HepG2 (cell line): ENCODE measurements at regions not wholly inside any gene's neighbourhood (a gene's known extent, or its start where the extent isn't known, plus 50 kb on each side); places are given as distances from the start of the nearest gene placed in this dataset.

Source experiments
- ATAC-seq: fragments of 200-7000 bp; cut with Tn5 transposase; 3 replicates; pipeline ENCODE4 v1.9.1; 2020; ENCODE audit warnings: mild to moderate bottlenecking, moderate library complexity
- BruUV-seq: library from RNA; stranded (reverse); fragments of 400-500 nt; replicated peaks from 2 replicates; lab custom pipeline; 2021; lab: Mats Ljungman, UMichigan
- CTCF ChIA-PET: fragments of 300-600 bp; formaldehyde crosslinking; extraction: SDS; loops from one replicate; lab custom pipeline; 2021; ENCODE audit warnings: low total read pairs, inconsistent platforms, low intra/inter-chr PET ratio; lab: Yijun Ruan, JAX
- POLR2A ChIA-PET: fragments of 350-600 bp; sonication (Branson Sonifier 250); formaldehyde crosslinking; loops from one replicate; lab custom pipeline; 2020; ENCODE audit warnings: antibody characterized with exemption, inconsistent platforms; lab: Yijun Ruan, JAX
- DNase-seq: peaks from one replicate; pipeline ENCODE4 v3.0.0-alpha.2; 2015; ENCODE audit warnings: low spot score
- FAIRE-seq: peaks from 3 replicates; lab custom pipeline; 2011; peaks lifted over from hg19 to GRCh38; lab: Jason Lieb, UNC
- H2AFZ ChIP-seq: one replicate; pipeline ENCODE4 v1.6.1; 2011; ENCODE audit warnings: low read length, inconsistent platforms
- H3K27ac ChIP-seq: fragments of 300-600 bp; 3 replicates; pipeline ENCODE4 v1.8.0; 2011; ENCODE audit warnings: mixed run types, mild to moderate bottlenecking, mixed read lengths, low read length, inconsistent platforms; ENCODE audit not compliant: insufficient read depth; ENCODE audit errors: extremely low read length
- H3K27me3 ChIP-seq, 2 experiments: fragments of 200-600 bp in 1 of 2; 2 replicates in 1 of 2; 3 replicates in 1 of 2; pipeline versions ENCODE4 v1.6.0 to v1.8.0; 2011; ENCODE audit warnings: low read length in 2 of 2, mild to moderate bottlenecking in 2 of 2, moderate library complexity in 2 of 2, inconsistent platforms in 1 of 2; ENCODE audit not compliant: insufficient read depth in 2 of 2, control insufficient read depth in 1 of 2
- H3K36me3 ChIP-seq, 2 experiments: fragments of 200-600 bp in 1 of 2; replicated peaks in 1 of 2; 2 replicates in 1 of 2; 3 replicates in 1 of 2; pipeline versions ENCODE4 v1.5.1 to v1.8.0; 2011; ENCODE audit warnings: low read length in 2 of 2, inconsistent platforms in 1 of 2; ENCODE audit not compliant: insufficient read depth in 2 of 2, control insufficient read depth in 1 of 2
- H3K4me1 ChIP-seq: 2 replicates; pipeline ENCODE4 v1.5.1; 2012; ENCODE audit warnings: low read length, inconsistent platforms; ENCODE audit not compliant: insufficient read depth
- H3K4me2 ChIP-seq: 2 replicates; pipeline ENCODE4 v1.6.0; 2011; ENCODE audit warnings: low read depth, low read length, inconsistent platforms
- H3K4me3 ChIP-seq, 3 experiments: fragments of 200-600 bp in 1 of 3; sonication (generic), shearing (Covaris generic) in 1 of 3; replicated peaks in 1 of 3; 2 replicates each; pipeline ENCODE4 v1.5.1; 2011 to 2016; ENCODE audit warnings: low read length in 3 of 3, inconsistent platforms in 2 of 3, low read depth in 2 of 3, mild to moderate bottlenecking in 2 of 3, control low read depth in 1 of 3, mixed read lengths in 1 of 3; ENCODE audit not compliant: insufficient read depth in 1 of 3
- H3K79me2 ChIP-seq: one replicate; pipeline ENCODE4 v1.6.1; 2011; ENCODE audit warnings: low read length, inconsistent platforms; ENCODE audit not compliant: insufficient read depth
- H3K9ac ChIP-seq: 2 replicates; pipeline ENCODE4 v1.6.0; 2011; ENCODE audit warnings: mild to moderate bottlenecking, low read depth, low read length, inconsistent platforms; ENCODE audit not compliant: insufficient read depth
- H3K9me3 ChIP-seq: 2 replicates; pipeline ENCODE4 v1.5.1; 2012; ENCODE audit warnings: mild to moderate bottlenecking, low read length
- H4K20me1 ChIP-seq: 2 replicates; pipeline ENCODE4 v1.6.0; 2011; ENCODE audit warnings: inconsistent platforms, mild to moderate bottlenecking, low read length, moderate library complexity; ENCODE audit not compliant: insufficient read depth
- EHMT2 ChIP-seq: fragments of 200-600 bp; sonication (generic); IDR thresholded peaks from 2 replicates; pipeline ENCODE4 v1.7.0; 2017; ENCODE audit warnings: antibody characterized with exemption, low read depth, low read length, borderline replicate concordance
- ELF1 ChIP-seq: sonication (generic); formaldehyde crosslinking; IDR thresholded peaks from 2 replicates; pipeline ENCODE4 v1.4.0; 2020; ENCODE audit warnings: missing genetic modification reagents
- FLYWCH1 ChIP-seq: sonication (generic); formaldehyde crosslinking; IDR thresholded peaks from 2 replicates; pipeline ENCODE4 v1.8.1; 2023; ENCODE audit warnings: mild to moderate bottlenecking, missing genetic modification reagents
- FOXP4 ChIP-seq: sonication (generic); formaldehyde crosslinking; IDR thresholded peaks from 2 replicates; pipeline ENCODE4 v1.4.0; 2020; ENCODE audit warnings: missing genetic modification reagents
- HNF4G ChIP-seq, 2 experiments: sonication (generic) in 1 of 2; formaldehyde crosslinking in 1 of 2; IDR thresholded peaks; 2 replicates each; pipeline versions ENCODE4 v1.4.0 to v1.6.1; 2011 to 2020; ENCODE audit warnings: borderline replicate concordance in 2 of 2, low read depth in 2 of 2, mild to moderate bottlenecking in 2 of 2, low read length in 1 of 2, missing genetic modification reagents in 1 of 2, moderate library complexity in 1 of 2
- PITX1 ChIP-seq: sonication (generic); formaldehyde crosslinking; IDR thresholded peaks from 2 replicates; pipeline ENCODE4 v1.5.1; 2020; ENCODE audit warnings: mild to moderate bottlenecking, missing genetic modification reagents
- SP4 ChIP-seq: sonication (generic); formaldehyde crosslinking; IDR thresholded peaks from 2 replicates; pipeline ENCODE4 v1.8.1; 2023; ENCODE audit warnings: mild to moderate bottlenecking, missing genetic modification reagents
- SRF ChIP-seq: IDR thresholded peaks from 2 replicates; pipeline ENCODE4 v1.6.1; 2011; ENCODE audit warnings: mild to moderate bottlenecking, low read depth, low read length, moderate library complexity
- U2AF1 ChIP-seq: fragments of 200-400 bp; formaldehyde crosslinking; optimal IDR thresholded peaks from 2 replicates; pipeline ENCODE3; 2017; ENCODE audit warnings: mild to moderate bottlenecking, low read depth, low read length
- XRCC5 ChIP-seq: fragments of 200-400 bp; formaldehyde crosslinking; optimal IDR thresholded peaks from 2 replicates; pipeline ENCODE3; 2017; ENCODE audit warnings: mild to moderate bottlenecking, low read length
- ZFYVE20 ChIP-seq: sonication (generic); formaldehyde crosslinking; IDR thresholded peaks from 2 replicates; pipeline ENCODE4 v1.8.0; 2023; ENCODE audit warnings: low read depth, mild to moderate bottlenecking, moderate library complexity, missing genetic modification reagents, borderline replicate concordance
- ZKSCAN1 ChIP-seq: fragments of 150-350 bp; IDR thresholded peaks from 2 replicates; pipeline ENCODE4 v1.6.1; 2014; ENCODE audit warnings: low read length
- ZNF460 ChIP-seq: sonication (generic); formaldehyde crosslinking; IDR thresholded peaks from 2 replicates; pipeline ENCODE4 v1.5.1; 2020; ENCODE audit warnings: missing genetic modification reagents, mild to moderate bottlenecking, borderline replicate concordance
- ZNF567 ChIP-seq: sonication (generic); formaldehyde crosslinking; IDR thresholded peaks from 2 replicates; pipeline ENCODE4 v1.8.1; 2023; ENCODE audit warnings: mild to moderate bottlenecking, missing genetic modification reagents, borderline replicate concordance
- ZNF646 ChIP-seq: sonication (generic); formaldehyde crosslinking; IDR thresholded peaks from 2 replicates; pipeline ENCODE4 v1.9.0; 2021; ENCODE audit warnings: mild to moderate bottlenecking, missing genetic modification reagents
- WGBS: methylation state at CpG from one replicate; pipeline ENCODE4 v1.1.6; 2017; ENCODE audit warnings: low lambda C conversion rate; 5-methylcytosine and 5-hydroxymethylcytosine counted together
- in situ Hi-C: cut with HindIII; loops from 2 replicates; pipeline ENCODE4 v1.10.0; 2017; ENCODE audit warnings: low pct_unique_long_range_greater_than_20kb; ENCODE audit not compliant: extremely low pct_ligation_motif_present
- intact Hi-C: fragments of 100-400 bp; cut with micrococcal nuclease; formaldehyde crosslinking; loops from one replicate; pipeline ENCODE4 v1.10.0; 2022; ENCODE audit not compliant: unreplicated experiment

- Histone ChIP-seq H3K27ac (no peak overlapping the region), H3K4me1 (no peaks in the 10 kb centered on the region), H3K36me3 (no peaks in the 10 kb centered on the region), H3K9me3 (peaks cover 16% of the 10 kb centered on the region), H3K4me2 (no peak overlapping the region), H3K79me2 (no peaks in the 10 kb centered on the region), H2AFZ (no peak overlapping the region), H4K20me1 (no peaks in the 10 kb centered on the region), H3K27me3 (no peaks in the 10 kb centered on the region), H3K4me3 (no peak overlapping the region), H3K9ac (no peak overlapping the region)
- no TSS peak for BruUV-seq
- DNase-seq (no peak), ATAC-seq (no peak), FAIRE-seq (no peak)
- in situ Hi-C loops, result no loop called here
- WGBS, result 7% methylated on average over 1 of the region's 1 CpG
- POLR2A ChIA-PET, result no interaction called here
- TF ChIP-seq ZFYVE20 (CRISPR knock-in tag), result no peak
- no peak for TF ChIP-seq FOXP4
- no peak for TF ChIP-seq ELF1 (CRISPR knock-in tag)
- no peak for TF ChIP-seq SRF
- TF ChIP-seq ZKSCAN1, result no peak
- TF ChIP-seq SP4 (CRISPR knock-in tag), result no peak
- no peak for TF ChIP-seq HNF4G (IDR thresholded peaks at IDR 0.05; ENCODE audit: borderline replicate concordance, low read depth, low read length)
- TF ChIP-seq HNF4G (CRISPR knock-in tag; IDR thresholded peaks at IDR 0.05; ENCODE audit: borderline replicate concordance, low read depth), result no peak
- no peak for TF ChIP-seq ZNF646 (CRISPR knock-in tag)
- TF ChIP-seq EHMT2, result no peak
- no peak for TF ChIP-seq U2AF1
- no peak for TF ChIP-seq XRCC5
- TF ChIP-seq ZNF567 (CRISPR knock-in tag), result no peak
- TF ChIP-seq ZNF460 (CRISPR knock-in tag), result no peak
- TF ChIP-seq FLYWCH1 (CRISPR knock-in tag), result no peak
- TF ChIP-seq PITX1 (CRISPR knock-in tag), result no peak
- intact Hi-C loops, result no loop called here
- CTCF ChIA-PET, result no interaction called here
Observed at GRCh38 chr7:19437446-19437845, 271.4 kb downstream of the POLR1F start.
